HG03280 (cell line): ENCODE measurements at regions not wholly inside any gene's neighbourhood (a gene's known extent, or its start where the extent isn't known, plus 50 kb on each side); places are given as distances from the start of the nearest gene placed in this dataset.

ENCODE experiments used
- ATAC-seq: cut with Tn5 transposase; IDR thresholded peaks from one replicate; pipeline ENCODE4 v1.9.1; 2021; ENCODE audit warnings: mild to moderate bottlenecking, moderate library complexity; ENCODE audit not compliant: unreplicated experiment

DNA sequence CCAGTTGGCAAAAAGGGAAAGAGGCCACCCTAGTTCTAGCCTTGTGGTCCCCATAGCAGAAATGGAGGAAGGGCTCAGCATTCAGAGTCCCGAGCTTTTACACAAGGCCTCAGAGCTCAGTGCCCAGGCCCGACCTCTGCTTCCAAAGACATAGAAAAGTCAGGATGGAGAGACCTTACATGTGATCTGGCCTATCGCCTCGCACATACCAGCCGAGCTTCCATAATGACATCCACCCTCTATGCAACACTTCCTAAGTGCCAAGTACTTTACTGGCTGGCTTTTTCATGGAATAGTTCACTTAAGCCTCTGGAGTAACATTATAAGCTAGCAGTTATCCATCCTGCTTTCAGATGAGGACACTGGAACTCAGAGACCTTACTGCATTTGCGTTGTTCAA, 275.9 kb downstream of the FAM43A start:
- ATAC-seq = no peak

DNA sequence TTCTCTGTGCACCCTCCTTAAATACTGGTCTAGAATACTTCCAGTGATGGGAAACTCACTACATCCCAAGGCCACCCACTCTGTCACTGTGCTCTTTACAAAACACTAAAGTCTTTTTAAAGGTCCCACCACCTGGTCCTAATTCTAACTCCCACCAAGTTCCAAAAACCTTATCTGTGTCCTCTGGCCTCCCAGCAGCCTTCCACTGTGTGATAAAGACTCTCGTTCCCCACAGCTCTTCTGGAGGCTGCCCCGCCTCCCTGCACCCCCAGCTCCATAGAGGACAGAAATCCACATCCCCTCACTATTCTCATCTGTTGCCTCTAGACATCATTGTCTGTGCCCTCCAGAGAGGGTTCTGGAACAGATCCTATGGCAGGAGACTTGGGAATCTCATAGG, 276.4 kb downstream of the FAM43A start:
- ATAC-seq = no peak

GRCh38 chr3:194964809-194965208, 279.1 kb downstream of the FAM43A start:
- no peak for ATAC-seq

DNA sequence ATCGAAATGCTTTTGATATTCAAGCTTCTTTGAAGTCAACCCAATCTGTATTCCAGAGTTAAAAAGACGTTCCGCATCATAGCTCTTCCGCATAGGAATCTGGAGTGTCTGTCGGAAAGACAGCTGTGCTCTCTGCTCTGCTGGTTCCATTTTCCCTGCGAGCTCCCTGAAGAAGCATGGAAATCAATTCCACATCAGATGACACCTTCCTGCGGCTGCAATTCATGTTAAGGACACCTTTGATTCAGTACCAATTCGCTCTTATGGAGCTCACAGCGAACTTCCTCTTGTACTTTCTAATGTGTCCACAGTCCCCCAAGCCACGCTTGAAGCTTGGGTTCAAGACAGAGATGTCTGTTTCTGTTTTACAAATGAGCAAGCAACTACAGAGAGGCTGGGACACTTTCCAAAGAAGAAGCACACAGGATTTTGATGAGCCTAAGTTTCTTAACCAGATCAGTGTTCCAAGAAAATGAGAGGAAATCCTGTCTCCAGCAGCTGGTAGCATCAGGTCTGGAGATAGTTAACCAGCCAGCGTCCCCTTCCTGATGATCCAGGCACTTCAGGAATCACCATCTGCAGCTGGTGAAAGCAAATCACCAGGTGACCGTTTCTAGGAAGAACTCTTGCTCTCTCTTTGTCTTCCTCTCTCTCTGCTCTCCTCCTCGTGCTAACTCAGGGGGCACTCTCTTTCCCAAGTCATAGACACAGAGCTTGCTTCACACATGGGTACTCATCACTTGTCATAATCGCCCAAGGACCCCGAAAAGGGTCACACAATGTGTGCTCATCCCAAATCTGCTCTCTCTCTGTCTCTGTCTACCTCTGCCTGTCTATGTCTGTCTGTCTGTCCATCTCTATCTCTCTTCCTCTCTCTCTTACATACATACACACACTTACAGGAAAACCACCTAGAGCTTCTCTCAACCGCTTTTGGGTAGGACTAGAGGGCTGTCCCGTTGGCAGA, 281.8 kb downstream of the FAM43A start:
- ATAC-seq = no peak

GRCh38 chr3:194970066-194970465, 284.4 kb downstream of the FAM43A start:
- no peak for ATAC-seq

DNA sequence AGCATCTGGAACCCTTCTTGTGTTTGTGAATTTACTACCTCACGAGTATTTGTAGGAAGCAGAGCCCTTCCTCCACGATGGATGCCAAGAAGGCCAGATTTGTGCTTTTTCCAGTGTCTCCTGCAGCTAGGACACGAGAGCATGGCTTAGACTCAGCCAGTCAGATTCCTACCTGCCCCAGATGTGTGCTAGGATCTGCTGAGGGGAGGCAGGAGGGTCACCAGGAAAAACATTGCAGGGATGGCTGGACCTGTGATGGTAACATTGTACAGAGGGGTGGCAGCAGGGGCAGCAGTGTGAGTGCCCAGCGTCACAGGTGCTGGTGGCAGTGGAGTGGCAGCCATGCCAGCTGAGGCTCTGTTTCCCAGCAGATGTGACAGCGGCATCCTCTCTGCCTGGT, 285.3 kb downstream of the FAM43A start:
- ATAC-seq = no peak

DNA sequence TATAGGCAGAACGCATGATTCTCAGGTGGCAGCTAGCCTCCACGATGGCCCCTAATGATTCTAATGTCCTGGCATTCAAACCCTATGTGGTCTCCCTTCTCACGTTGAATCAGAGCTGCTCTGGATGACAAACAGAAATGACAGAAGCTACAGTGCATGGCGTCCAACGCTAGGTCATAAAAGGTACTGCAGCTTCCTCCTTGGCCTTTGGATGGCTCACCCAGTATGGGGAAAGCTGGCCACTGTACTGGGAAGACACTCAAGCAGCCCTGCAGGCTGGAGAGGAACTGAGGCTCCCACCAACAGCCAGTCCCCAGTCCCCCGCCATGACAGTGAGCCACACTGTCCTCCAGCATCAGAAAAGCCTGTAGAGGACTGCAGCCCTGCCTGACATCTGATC, 286.3 kb downstream of the FAM43A start:
- no peak for ATAC-seq

DNA sequence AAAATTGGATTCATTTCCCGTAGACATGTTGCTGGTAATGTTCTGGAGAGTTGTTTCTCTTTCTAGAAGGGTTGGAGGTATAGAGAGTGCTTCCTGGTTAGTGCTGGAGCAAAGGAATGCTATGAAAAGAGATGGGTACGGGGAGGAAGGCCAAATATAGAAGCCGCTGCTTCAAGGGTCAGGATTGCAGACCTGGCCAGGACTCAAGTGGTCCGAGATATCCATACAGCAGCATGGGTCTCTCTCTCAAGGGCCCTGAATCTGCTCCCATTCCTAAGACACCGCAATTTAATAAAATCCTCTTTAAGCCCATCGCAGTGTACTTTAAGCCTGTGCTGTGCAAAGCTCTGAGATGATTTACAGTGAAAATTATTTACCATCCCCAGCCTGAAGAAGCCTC, 287.0 kb downstream of the FAM43A start:
- no peak for ATAC-seq

DNA sequence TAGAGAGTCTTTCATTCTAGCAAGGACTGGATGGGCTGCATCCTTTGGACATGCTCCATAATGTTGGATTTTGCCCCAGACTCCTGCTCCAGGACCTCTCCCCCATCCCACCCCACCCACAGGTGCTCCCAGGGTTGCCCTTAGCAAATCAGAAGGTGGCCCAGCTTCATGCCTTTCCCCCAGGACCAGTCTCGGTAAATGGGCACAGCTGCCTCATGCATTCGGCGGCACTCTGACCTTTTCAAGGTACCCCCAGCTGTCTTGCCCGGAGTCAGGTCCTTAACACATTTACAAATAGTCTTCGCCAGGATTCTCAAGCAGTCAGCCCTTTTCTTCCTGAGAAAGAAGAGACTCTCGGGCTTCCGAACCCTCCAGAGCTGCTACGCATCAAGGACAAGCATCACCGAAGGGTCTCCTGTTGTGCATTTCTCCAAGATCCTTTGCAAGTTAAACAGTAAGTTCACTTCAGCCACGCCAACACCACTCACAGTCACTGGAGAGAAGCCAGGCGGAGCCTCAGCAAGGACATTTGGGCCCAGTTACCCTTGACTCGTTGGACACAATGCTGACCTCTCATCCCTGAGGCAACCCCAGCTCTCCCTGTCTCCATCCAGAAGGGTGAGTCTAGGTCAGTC, 287.8 kb downstream of the FAM43A start:
- no peak for ATAC-seq

GRCh38 chr3:194974468-194975135, 288.9 kb downstream of the FAM43A start:
- ATAC-seq = no peak

DNA sequence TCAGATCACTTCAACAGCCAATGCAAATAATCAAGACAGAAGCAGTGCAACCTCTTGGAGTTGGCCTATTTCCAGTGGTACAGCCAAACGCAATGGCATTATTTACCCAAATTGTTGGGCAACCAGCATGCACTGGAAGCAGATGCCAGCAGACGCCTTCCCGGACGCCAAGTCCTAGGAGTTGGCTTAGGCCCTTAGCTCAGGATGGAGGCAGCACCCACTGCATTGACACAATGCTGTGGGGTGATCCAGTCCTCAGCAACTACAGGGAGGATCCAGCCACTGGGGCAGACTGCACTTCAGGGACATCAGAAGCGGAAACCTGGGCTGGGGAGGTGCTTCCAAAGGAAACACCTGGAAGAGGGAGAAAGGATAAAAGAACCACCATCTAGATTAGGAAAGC, 290.4 kb downstream of the FAM43A start:
- ATAC-seq = no peak

GRCh38 chr3:194976874-194977273, 291.2 kb downstream of the FAM43A start:
- no peak for ATAC-seq

GRCh38 chr3:194977356-194977755, 291.7 kb downstream of the FAM43A start:
- no peak for ATAC-seq

- ATAC-seq = no peak
Observed at GRCh38 chr3:194979173-194979572, 291.8 kb downstream of the XXYLT1 start.

GRCh38 chr3:194982472-194982871, 288.5 kb downstream of the XXYLT1 start:
- no peak for ATAC-seq

DNA sequence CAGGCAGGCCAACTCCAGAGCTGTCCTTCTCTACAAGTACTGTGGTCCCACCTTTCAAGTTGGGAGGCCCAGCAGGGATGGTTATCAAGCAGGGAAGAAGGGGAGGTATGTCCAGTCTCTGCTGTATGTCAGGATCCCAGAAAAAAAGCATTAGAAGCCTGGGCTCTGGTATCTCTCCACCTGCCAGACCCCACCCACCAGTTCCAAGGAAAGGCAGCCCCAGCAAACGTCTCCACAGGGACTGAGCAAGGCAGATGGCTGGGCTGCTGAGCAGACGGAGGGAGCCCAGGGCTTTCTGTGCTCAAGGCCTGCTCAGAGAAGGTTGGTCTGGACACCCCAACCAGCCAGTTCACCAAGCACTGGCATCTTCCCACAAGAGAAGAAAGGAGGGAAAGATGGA, 287.8 kb downstream of the XXYLT1 start:
- no peak for ATAC-seq

GRCh38 chr3:194983620-194984019, 287.3 kb downstream of the XXYLT1 start:
- ATAC-seq = no peak

DNA sequence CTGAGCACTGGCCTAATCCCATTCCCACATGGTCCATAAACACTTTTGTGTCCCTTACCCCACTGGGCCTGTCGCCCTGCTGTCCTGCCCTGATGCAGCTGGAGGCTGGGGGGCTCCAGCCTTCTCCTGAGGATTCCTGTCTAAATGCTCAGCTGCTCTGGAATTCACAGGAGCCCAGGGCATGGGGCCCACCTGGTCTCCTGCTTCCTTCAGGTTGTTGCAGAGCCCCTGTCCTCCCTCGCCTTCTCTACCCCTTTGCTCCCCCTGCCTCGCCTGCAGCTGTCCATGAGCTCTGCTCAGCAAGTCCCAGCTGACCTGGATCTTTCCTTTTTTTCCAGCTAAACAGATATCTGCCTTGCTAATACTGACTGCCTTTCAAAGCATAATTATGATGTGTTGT, 286.9 kb downstream of the XXYLT1 start:
- ATAC-seq = no peak

DNA sequence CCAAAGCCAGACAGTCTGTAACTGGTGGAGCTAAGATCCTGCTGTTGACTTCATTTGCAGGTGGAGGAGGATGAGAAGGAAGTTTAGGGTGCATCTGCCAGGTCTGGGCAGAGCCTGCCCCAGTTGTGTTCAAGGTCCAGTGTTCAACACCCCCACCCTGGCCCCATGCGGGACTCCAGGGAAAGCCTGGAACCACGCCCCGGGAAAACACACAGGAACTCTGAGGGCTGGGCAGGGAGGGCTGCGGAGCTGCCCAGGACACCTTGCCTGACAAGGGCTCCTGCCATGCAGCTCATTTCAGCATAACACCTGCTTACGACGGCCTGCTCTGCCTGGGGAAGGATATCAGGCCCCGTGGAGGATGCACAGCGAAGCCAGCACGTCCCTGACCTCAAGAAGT, 286.3 kb downstream of the XXYLT1 start:
- ATAC-seq = no peak

- no peak for ATAC-seq
Observed at GRCh38 chr3:194985031-194985578, 285.9 kb downstream of the XXYLT1 start.

DNA sequence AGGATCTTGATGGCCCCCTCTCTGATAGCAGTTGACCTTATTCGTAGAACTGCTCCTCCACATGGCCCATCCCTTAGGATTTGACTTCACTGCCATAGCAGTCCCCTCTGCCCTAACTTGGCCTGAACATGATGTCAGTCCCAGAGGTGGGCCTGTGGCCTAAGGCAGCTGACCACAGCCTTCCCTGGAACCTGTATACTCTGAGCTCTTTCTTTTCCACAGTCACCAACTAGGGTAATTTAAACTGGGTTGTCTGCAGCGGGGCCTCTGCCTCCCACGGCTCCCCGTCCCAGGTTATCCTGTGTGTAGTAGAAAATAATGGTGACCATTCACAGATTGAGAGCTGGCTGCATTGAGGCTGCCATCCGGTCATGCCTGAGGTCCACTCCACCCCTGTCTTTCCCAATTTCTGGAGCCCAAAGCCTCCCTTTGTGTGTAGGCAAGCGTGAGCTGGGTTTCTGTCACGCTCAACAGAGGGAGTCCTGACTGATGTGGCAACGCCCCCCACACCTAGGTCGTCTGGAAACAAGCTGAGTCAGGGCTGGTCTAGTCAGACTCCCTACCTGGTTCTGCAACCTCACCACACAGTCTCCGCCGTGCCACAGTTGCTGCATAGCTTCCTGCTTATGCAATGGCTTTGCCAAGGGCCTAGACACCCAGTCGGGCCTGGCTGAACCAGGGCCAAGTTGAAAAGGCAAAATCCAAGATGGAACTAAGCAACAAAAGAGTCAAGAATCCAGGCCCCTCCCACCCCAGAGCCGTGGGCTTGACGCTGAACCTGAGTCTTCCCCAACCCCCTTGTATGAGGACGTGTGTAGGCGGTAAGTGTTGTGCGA, 284.5 kb downstream of the XXYLT1 start:
- ATAC-seq = no peak
